ENCODE measurements at regions not wholly inside any gene's neighbourhood (a gene's known extent, or its start where the extent isn't known, plus 50 kb on each side); places are given as distances from the start of the nearest gene placed in this dataset.

DNA sequence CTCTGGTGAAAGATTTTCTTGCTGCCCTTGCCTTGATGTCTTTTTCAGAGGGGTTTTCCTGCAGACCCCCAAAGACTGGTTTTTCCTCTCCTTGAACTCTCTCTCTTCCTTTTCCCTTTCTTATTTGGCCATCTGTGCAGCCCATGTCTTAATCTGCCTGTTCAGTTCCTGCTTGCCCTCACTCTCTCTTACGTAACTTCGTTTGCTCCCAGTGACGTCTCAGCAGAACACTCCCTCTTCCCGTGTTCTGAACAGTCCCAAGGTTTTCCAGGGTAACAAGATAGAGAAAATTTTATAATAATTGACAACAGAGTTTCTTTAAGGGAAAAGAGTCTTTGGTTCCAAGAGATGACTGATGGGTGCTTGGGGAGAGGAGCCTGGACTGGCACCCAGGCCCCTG, 109.1 kb upstream of the LMO4 start:
- no peak for DNase-seq (ENCODE audit: extremely low read depth, insufficient read length)
- Histone ChIP-seq H3K27me3 (replicated peaks; ENCODE audit: control insufficient read depth, insufficient read depth, low read length) (no peaks in the 10 kb centered on the region; the same call in 1 of the 2 replicates), H3K36me3 (ENCODE audit: control insufficient read depth, insufficient read depth, low read length) (no peaks in the 10 kb centered on the region), H3K4me3 (replicated peaks; ENCODE audit: low read depth, low read length) (no peak overlapping the region)
- no peak for TF ChIP-seq CTCF (IDR thresholded peaks at IDR 0.05; ENCODE audit: insufficient read depth, low read length, poor library complexity, severe bottlenecking)

DNA sequence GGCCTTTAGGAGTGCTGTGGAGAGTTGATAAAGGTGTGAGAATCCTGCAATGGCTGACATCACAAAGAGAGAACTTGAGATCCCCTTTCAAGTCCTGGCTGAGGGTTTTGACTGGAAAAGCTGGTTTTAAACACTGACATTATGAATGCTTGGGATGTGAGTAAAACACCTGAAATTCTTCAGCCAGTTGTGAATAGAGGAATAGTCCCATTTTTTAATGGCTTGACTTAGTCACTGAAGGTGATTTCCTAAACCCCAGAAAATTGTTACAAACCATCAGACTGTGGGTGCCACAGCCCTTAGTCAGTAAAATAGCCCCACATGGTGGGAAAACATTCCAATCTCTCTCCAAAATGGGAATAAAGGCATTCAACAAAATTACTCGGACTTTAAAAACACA, 107.7 kb upstream of the LMO4 start:
- TF ChIP-seq CTCF (IDR thresholded peaks at IDR 0.05; ENCODE audit: insufficient read depth, low read length, poor library complexity, severe bottlenecking): no peak
- no peaks in the 10 kb centered on the region for H3K36me3 ChIP-seq (ENCODE audit: control insufficient read depth, insufficient read depth, low read length)
- no peaks in the 10 kb centered on the region; the same call in 1 of the 2 replicates for H3K27me3 ChIP-seq (replicated peaks; ENCODE audit: control insufficient read depth, insufficient read depth, low read length)
- no peak for DNase-seq (ENCODE audit: extremely low read depth, insufficient read length)
- H3K4me3 ChIP-seq (replicated peaks; ENCODE audit: low read depth, low read length): no peak overlapping the region

GRCh38 chr1:87224201-87224600, 104.5 kb upstream of the LMO4 start:
- no peak for TF ChIP-seq CTCF (IDR thresholded peaks at IDR 0.05; ENCODE audit: insufficient read depth, low read length, poor library complexity, severe bottlenecking)
- no peaks in the 10 kb centered on the region for H3K27me3 ChIP-seq (replicated peaks; ENCODE audit: control insufficient read depth, insufficient read depth, low read length)
- no peaks in the 10 kb centered on the region for H3K36me3 ChIP-seq (ENCODE audit: control insufficient read depth, insufficient read depth, low read length)
- no peak for DNase-seq (ENCODE audit: extremely low read depth, insufficient read length)
- no peak overlapping the region for H3K4me3 ChIP-seq (replicated peaks; ENCODE audit: low read depth, low read length)

GRCh38 chr1:87225171-87225570, 103.5 kb upstream of the LMO4 start:
- Histone ChIP-seq H3K36me3 (ENCODE audit: control insufficient read depth, insufficient read depth, low read length) (no peaks in the 10 kb centered on the region), H3K4me3 (replicated peaks; ENCODE audit: low read depth, low read length) (no peak overlapping the region), H3K27me3 (replicated peaks; ENCODE audit: control insufficient read depth, insufficient read depth, low read length) (no peaks in the 10 kb centered on the region)
- no peak for DNase-seq (ENCODE audit: extremely low read depth, insufficient read length)
- no peak for TF ChIP-seq CTCF (IDR thresholded peaks at IDR 0.05; ENCODE audit: insufficient read depth, low read length, poor library complexity, severe bottlenecking)

GRCh38 chr1:87226341-87226760, 102.3 kb upstream of the LMO4 start:
- DNase-seq (ENCODE audit: extremely low read depth, insufficient read length): no peak
- Histone ChIP-seq H3K4me3 (replicated peaks; ENCODE audit: low read depth, low read length) (no peak overlapping the region), H3K36me3 (ENCODE audit: control insufficient read depth, insufficient read depth, low read length) (no peaks in the 10 kb centered on the region), H3K27me3 (replicated peaks; ENCODE audit: control insufficient read depth, insufficient read depth, low read length) (no peaks in the 10 kb centered on the region)
- TF ChIP-seq CTCF (IDR thresholded peaks at IDR 0.05; ENCODE audit: insufficient read depth, low read length, poor library complexity, severe bottlenecking): no peak

- H3K27me3 ChIP-seq (replicated peaks; ENCODE audit: control insufficient read depth, insufficient read depth, low read length): no peaks in the 10 kb centered on the region
- TF ChIP-seq CTCF (IDR thresholded peaks at IDR 0.05; ENCODE audit: insufficient read depth, low read length, poor library complexity, severe bottlenecking): no peak
Observed at GRCh38 chr1:87227651-87228050, 101.0 kb upstream of the LMO4 start.

More at GRCh38 chr1:87227651-87228050, 101.0 kb upstream of the LMO4 start:
- DNase-seq (ENCODE audit: extremely low read depth, insufficient read length): no peak
- Histone ChIP-seq H3K4me3 (replicated peaks; ENCODE audit: low read depth, low read length) (no peak overlapping the region), H3K36me3 (ENCODE audit: control insufficient read depth, insufficient read depth, low read length) (no peaks in the 10 kb centered on the region)

Data from GM06990 (cell line).